ENCODE measurements at regions not wholly inside any gene's neighbourhood (a gene's known extent, or its start where the extent isn't known, plus 50 kb on each side); places are given as distances from the start of the nearest gene placed in this dataset.

GRCh38 chr5:56345352-56345751 is 112.2 kb upstream of the ANKRD55 start:
- TF ChIP-seq POLR2A (IDR thresholded peaks at IDR 0.05; ENCODE audit: low read length) (no peak), GATA1 (IDR thresholded peaks at IDR 0.05; ENCODE audit: low read depth, low read length) (no peak)

Measured in erythroblast (primary cell).